ENCODE measurements at regions not wholly inside any gene's neighbourhood (a gene's known extent, or its start where the extent isn't known, plus 50 kb on each side); places are given as distances from the start of the nearest gene placed in this dataset.

GRCh38 chr4:117357437-117357836 is 272.1 kb upstream of the TRAM1L1 start:
- no peak for DNase-seq (ENCODE audit: low read depth)
- H3K4me3 ChIP-seq (ENCODE audit: low read depth, low read length), result no peak overlapping the region
- no peak for TF ChIP-seq CTCF (conservative IDR thresholded peaks at IDR 0.05; ENCODE audit: low read depth, low read length)

GRCh38 chr4:117357866-117358265 is 272.5 kb upstream of the TRAM1L1 start:
- no peak for TF ChIP-seq CTCF (conservative IDR thresholded peaks at IDR 0.05; ENCODE audit: low read depth, low read length)
- H3K4me3 ChIP-seq (ENCODE audit: low read depth, low read length), result no peak overlapping the region
- no peak for DNase-seq (ENCODE audit: low read depth)

GRCh38 chr4:117370944-117371668 is 285.7 kb upstream of the TRAM1L1 start:
- no peak for TF ChIP-seq CTCF (conservative IDR thresholded peaks at IDR 0.05; ENCODE audit: low read depth, low read length)

GRCh38 chr4:117375101-117375500 is 289.7 kb upstream of the TRAM1L1 start:
- TF ChIP-seq CTCF (conservative IDR thresholded peaks at IDR 0.05; ENCODE audit: low read depth, low read length), result no peak
- DNase-seq (ENCODE audit: low read depth), result no peak
- H3K4me3 ChIP-seq (ENCODE audit: low read depth, low read length), result no peak overlapping the region

More at GRCh38 chr4:117370944-117371668, 285.7 kb upstream of the TRAM1L1 start:
- H3K4me3 ChIP-seq (ENCODE audit: low read depth, low read length), result no peak overlapping the region
- DNase-seq (ENCODE audit: low read depth), result no peak

GRCh38 chr4:117376692-117377091 is 291.3 kb upstream of the TRAM1L1 start:
- no peak for DNase-seq (ENCODE audit: low read depth)
- H3K4me3 ChIP-seq (ENCODE audit: low read depth, low read length), result no peak overlapping the region
- TF ChIP-seq CTCF (conservative IDR thresholded peaks at IDR 0.05; ENCODE audit: low read depth, low read length), result no peak

GRCh38 chr4:117378942-117379341 is 293.6 kb upstream of the TRAM1L1 start:
- DNase-seq (ENCODE audit: low read depth), result no peak
- no peak for TF ChIP-seq CTCF (conservative IDR thresholded peaks at IDR 0.05; ENCODE audit: low read depth, low read length)

GRCh38 chr4:117383468-117383867 is 298.1 kb upstream of the TRAM1L1 start:
- no peak for DNase-seq (ENCODE audit: low read depth)
- TF ChIP-seq CTCF (conservative IDR thresholded peaks at IDR 0.05; ENCODE audit: low read depth, low read length), result no peak
- no peak overlapping the region for H3K4me3 ChIP-seq (ENCODE audit: low read depth, low read length)

More at GRCh38 chr4:117378942-117379341, 293.6 kb upstream of the TRAM1L1 start:
- H3K4me3 ChIP-seq (ENCODE audit: low read depth, low read length), result no peak overlapping the region

All from choroid plexus epithelial cell (primary cell).